EL (cell line): ENCODE measurements at regions not wholly inside any gene's neighbourhood (a gene's known extent, or its start where the extent isn't known, plus 50 kb on each side); places are given as distances from the start of the nearest gene placed in this dataset.

ENCODE experiments used
- DNase-seq: peaks from one replicate; pipeline ENCODE4 v3.0.0-alpha.2; 2016

- no peak for DNase-seq
These were observed 160.1 kb downstream of the TENT4A start for GRCh38 chr5:6873359-6873758.

GRCh38 chr5:6875376-6875775 is 162.1 kb downstream of the TENT4A start:
- DNase-seq, result no peak

GRCh38 chr5:6877986-6878828 is 165.0 kb downstream of the TENT4A start:
- no peak for DNase-seq

- DNase-seq, result no peak
These were observed 172.3 kb downstream of the TENT4A start for GRCh38 chr5:6885581-6885980.

GRCh38 chr5:6886866-6887265 is 173.6 kb downstream of the TENT4A start:
- no peak for DNase-seq

GRCh38 chr5:6889030-6889429 is 175.8 kb downstream of the TENT4A start:
- no peak for DNase-seq

- no peak for DNase-seq
These were observed 186.0 kb downstream of the TENT4A start for GRCh38 chr5:6899221-6899620.

- DNase-seq, result no peak
These were observed 187.3 kb downstream of the TENT4A start for GRCh38 chr5:6900247-6901227.

- no peak for DNase-seq
These were observed 188.9 kb downstream of the TENT4A start for GRCh38 chr5:6902094-6902493.

GRCh38 chr5:6902597-6902996 is 189.4 kb downstream of the TENT4A start:
- DNase-seq, result no peak

GRCh38 chr5:6903934-6904333 is 190.7 kb downstream of the TENT4A start:
- no peak for DNase-seq

- DNase-seq, result no peak
These were observed 191.6 kb downstream of the TENT4A start for GRCh38 chr5:6904860-6905259.

- DNase-seq, result no peak
These were observed 192.2 kb downstream of the TENT4A start for GRCh38 chr5:6905423-6905822.

- DNase-seq, result no peak
These were observed 192.7 kb downstream of the TENT4A start for GRCh38 chr5:6905883-6906282.

GRCh38 chr5:6907320-6907918 is 194.2 kb downstream of the TENT4A start:
- DNase-seq, result no peak

- DNase-seq, result no peak
These were observed 196.7 kb downstream of the TENT4A start for GRCh38 chr5:6909901-6910300.

- no peak for DNase-seq
These were observed 197.7 kb downstream of the TENT4A start for GRCh38 chr5:6910950-6911349.

GRCh38 chr5:6914347-6914746 is 201.1 kb downstream of the TENT4A start:
- DNase-seq, result no peak

GRCh38 chr5:6915574-6915973 is 202.3 kb downstream of the TENT4A start:
- no peak for DNase-seq

GRCh38 chr5:6918255-6918654 is 205.0 kb downstream of the TENT4A start:
- no peak for DNase-seq

GRCh38 chr5:6920628-6921256 is 207.5 kb downstream of the TENT4A start:
- DNase-seq, result no peak

GRCh38 chr5:6926491-6927038 is 213.3 kb downstream of the TENT4A start:
- DNase-seq, result no peak

- no peak for DNase-seq
These were observed 222.8 kb downstream of the TENT4A start for GRCh38 chr5:6936031-6936430.
